ENCODE measurements at regions not wholly inside any gene's neighbourhood (a gene's known extent, or its start where the extent isn't known, plus 50 kb on each side); places are given as distances from the start of the nearest gene placed in this dataset.

DNA sequence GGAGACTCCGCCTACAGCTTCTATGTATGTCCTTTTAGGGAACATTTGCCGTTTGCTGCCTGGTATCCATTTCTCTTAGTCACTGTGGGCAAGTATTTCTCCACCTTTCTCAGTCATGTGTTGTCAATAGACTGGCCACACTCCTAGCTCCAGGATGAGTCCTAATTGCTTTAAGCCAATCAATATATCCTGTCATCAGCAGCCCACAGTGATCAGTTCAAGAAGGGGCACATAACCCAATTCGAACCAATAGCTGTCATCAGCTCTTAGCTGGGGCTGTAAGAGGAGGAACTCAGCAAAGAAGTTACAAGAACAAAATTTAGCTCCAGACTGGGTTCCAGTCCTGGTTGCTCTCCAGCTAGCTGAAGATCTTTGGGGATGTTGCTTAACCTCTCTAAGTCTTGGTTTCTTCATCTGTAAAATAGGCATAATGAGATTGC, 70.7 kb upstream of the MAN2A1 start:
- Histone ChIP-seq H3K4me2 (ENCODE audit: insufficient read depth, low read length) (no peak overlapping the region), H3K36me3 (ENCODE audit: insufficient read depth, low read length) (no peaks in the 10 kb centered on the region), H3K4me3 (ENCODE audit: low read depth in 1 of 2, low read length in 2 of 2) (no peak overlapping the region), H3K27ac (ENCODE audit: low read length) (no peak overlapping the region), H3K9me3 (ENCODE audit: insufficient read depth, low read length, severe bottlenecking) (no peaks in the 10 kb centered on the region), H2AFZ (ENCODE audit: low read depth, low read length) (no peak overlapping the region), H3K27me3 (ENCODE audit: insufficient read depth, low read length, poor library complexity) (no peaks in the 10 kb centered on the region), H4K20me1 (ENCODE audit: insufficient read depth, low read length) (no peaks in the 10 kb centered on the region), H3K4me1 (ENCODE audit: insufficient read depth, low read length) (no peaks in the 10 kb centered on the region), H3K79me2 (ENCODE audit: insufficient read depth, low read length) (no peaks in the 10 kb centered on the region), H3K9ac (ENCODE audit: low read depth, low read length) (no peak overlapping the region)
- DNase-seq (no peak), ATAC-seq (ENCODE audit: insufficient read depth, low read depth) (no peak)
- TF ChIP-seq EZH2 (IDR thresholded peaks at IDR 0.05; ENCODE audit: borderline replicate concordance, low read depth, low read length, severe bottlenecking) = no peak
- TF ChIP-seq, protein P1, sequence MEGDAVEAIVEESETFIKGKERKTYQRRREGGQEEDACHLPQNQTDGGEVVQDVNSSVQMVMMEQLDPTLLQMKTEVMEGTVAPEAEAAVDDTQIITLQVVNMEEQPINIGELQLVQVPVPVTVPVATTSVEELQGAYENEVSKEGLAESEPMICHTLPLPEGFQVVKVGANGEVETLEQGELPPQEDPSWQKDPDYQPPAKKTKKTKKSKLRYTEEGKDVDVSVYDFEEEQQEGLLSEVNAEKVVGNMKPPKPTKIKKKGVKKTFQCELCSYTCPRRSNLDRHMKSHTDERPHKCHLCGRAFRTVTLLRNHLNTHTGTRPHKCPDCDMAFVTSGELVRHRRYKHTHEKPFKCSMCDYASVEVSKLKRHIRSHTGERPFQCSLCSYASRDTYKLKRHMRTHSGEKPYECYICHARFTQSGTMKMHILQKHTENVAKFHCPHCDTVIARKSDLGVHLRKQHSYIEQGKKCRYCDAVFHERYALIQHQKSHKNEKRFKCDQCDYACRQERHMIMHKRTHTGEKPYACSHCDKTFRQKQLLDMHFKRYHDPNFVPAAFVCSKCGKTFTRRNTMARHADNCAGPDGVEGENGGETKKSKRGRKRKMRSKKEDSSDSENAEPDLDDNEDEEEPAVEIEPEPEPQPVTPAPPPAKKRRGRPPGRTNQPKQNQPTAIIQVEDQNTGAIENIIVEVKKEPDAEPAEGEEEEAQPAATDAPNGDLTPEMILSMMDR (IDR thresholded peaks at IDR 0.05; ENCODE audit: borderline replicate concordance, extremely low read depth, low read length, poor library complexity, severe bottlenecking) = no peak

DNA sequence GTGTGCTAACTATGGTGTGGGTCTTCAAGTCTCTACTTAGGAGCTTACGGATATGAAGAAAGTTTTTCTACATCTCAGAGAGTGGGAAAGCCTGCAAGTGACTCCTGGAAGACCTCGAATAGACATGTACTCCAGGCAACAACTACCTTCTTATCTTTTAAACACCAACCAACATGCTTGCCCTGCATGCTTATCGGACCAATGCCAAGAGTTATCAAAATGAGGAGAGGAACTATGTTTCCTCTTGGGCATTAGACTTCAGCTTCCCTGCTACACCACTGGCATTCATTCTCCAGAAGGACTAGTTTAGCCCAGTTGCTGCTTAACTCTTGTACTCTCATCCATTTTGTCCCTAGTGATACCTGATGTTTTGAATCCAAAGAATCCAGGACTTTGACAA, 74.7 kb upstream of the MAN2A1 start:
- Histone ChIP-seq H3K79me2 (ENCODE audit: insufficient read depth, low read length) (no peaks in the 10 kb centered on the region), H3K9ac (ENCODE audit: low read depth, low read length) (no peak overlapping the region), H3K27ac (ENCODE audit: low read length) (no peak overlapping the region), H3K4me2 (ENCODE audit: insufficient read depth, low read length) (no peak overlapping the region), H3K4me1 (ENCODE audit: insufficient read depth, low read length) (no peaks in the 10 kb centered on the region), H3K36me3 (ENCODE audit: insufficient read depth, low read length) (no peaks in the 10 kb centered on the region), H4K20me1 (ENCODE audit: insufficient read depth, low read length) (no peaks in the 10 kb centered on the region), H3K4me3 (ENCODE audit: low read depth in 1 of 2, low read length in 2 of 2) (no peak overlapping the region), H2AFZ (ENCODE audit: low read depth, low read length) (no peak overlapping the region), H3K9me3 (ENCODE audit: insufficient read depth, low read length, severe bottlenecking) (no peaks in the 10 kb centered on the region), H3K27me3 (ENCODE audit: insufficient read depth, low read length, poor library complexity) (no peaks in the 10 kb centered on the region)
- no peak for TF ChIP-seq EZH2 (IDR thresholded peaks at IDR 0.05; ENCODE audit: borderline replicate concordance, low read depth, low read length, severe bottlenecking)
- TF ChIP-seq, protein P1 (IDR thresholded peaks at IDR 0.05; ENCODE audit: borderline replicate concordance, extremely low read depth, low read length, poor library complexity, severe bottlenecking) = no peak
- ATAC-seq (ENCODE audit: insufficient read depth, low read depth) = no peak
- DNase-seq = no peak

DNA sequence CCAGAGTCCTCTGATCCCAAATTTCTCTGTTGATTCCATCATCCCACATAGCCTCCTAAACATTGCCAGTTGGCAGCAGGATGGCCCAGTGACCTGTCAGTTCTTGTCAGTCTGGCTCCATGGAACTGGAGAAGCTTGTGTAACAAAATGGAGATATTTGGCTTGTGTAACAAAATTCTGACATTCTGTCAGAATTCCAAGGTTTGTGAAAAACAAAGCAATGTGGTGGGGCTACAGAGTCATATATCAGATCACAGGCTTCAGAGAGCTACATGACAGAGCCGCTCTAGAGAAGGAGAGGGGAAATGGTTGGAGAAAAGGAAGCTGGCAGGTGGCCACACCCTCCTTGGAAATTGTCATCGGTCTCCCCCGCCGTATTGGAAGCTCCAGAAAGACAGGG, 75.4 kb upstream of the MAN2A1 start:
- DNase-seq = no peak
- H3K27me3 ChIP-seq (ENCODE audit: insufficient read depth, low read length, poor library complexity) = no peaks in the 10 kb centered on the region
- H3K36me3 ChIP-seq (ENCODE audit: insufficient read depth, low read length) = no peaks in the 10 kb centered on the region
- no peak overlapping the region for H2AFZ ChIP-seq (ENCODE audit: low read depth, low read length)
- no peak overlapping the region for H3K27ac ChIP-seq (ENCODE audit: low read length)
- no peaks in the 10 kb centered on the region for H3K4me1 ChIP-seq (ENCODE audit: insufficient read depth, low read length)
- TF ChIP-seq, protein P1 (IDR thresholded peaks at IDR 0.05; ENCODE audit: borderline replicate concordance, extremely low read depth, low read length, poor library complexity, severe bottlenecking) = no peak
- TF ChIP-seq EZH2 (IDR thresholded peaks at IDR 0.05; ENCODE audit: borderline replicate concordance, low read depth, low read length, severe bottlenecking) = no peak
- no peak overlapping the region for H3K4me3 ChIP-seq (ENCODE audit: low read depth in 1 of 2, low read length in 2 of 2)
- H4K20me1 ChIP-seq (ENCODE audit: insufficient read depth, low read length) = no peaks in the 10 kb centered on the region
- no peaks in the 10 kb centered on the region for H3K79me2 ChIP-seq (ENCODE audit: insufficient read depth, low read length)
- no peaks in the 10 kb centered on the region for H3K9me3 ChIP-seq (ENCODE audit: insufficient read depth, low read length, severe bottlenecking)
- no peak overlapping the region for H3K4me2 ChIP-seq (ENCODE audit: insufficient read depth, low read length)
- H3K9ac ChIP-seq (ENCODE audit: low read depth, low read length) = no peak overlapping the region
- ATAC-seq (ENCODE audit: insufficient read depth, low read depth) = no peak

Data from DND-41 (cell line).